K562 (cell line): ENCODE measurements at regions not wholly inside any gene's neighbourhood (a gene's known extent, or its start where the extent isn't known, plus 50 kb on each side); places are given as distances from the start of the nearest gene placed in this dataset.

ENCODE experiments used
- ATAC-seq: fragments of 200-7000 bp; cut with Tn5 transposase; 3 replicates; pipeline ENCODE4 v1.9.1; 2020; ENCODE audit warnings: moderate library complexity
- BruUV-seq: library from RNA; stranded (reverse); fragments of 400-500 nt; replicated peaks from 2 replicates; lab custom pipeline; 2021; lab: Mats Ljungman, UMichigan
- CTCF ChIA-PET: fragments of 300-600 bp; formaldehyde crosslinking; extraction: SDS; loops from one replicate; lab custom pipeline; 2021; ENCODE audit warnings: low intra/inter-chr PET ratio; lab: Yijun Ruan, JAX
- POLR2A ChIA-PET: fragments of 300-600, 350-650 bp; sonication (Branson Sonifier 250); formaldehyde crosslinking; extraction: SDS; loops from one replicate; lab custom pipeline; 2021; ENCODE audit warnings: antibody characterized with exemption, inconsistent platforms; lab: Yijun Ruan, JAX
- DNase-seq, 4 experiments: peaks; one replicate each; pipeline versions ENCODE4 v3.0.0 to v3.0.0-alpha.2; 2011 to 2018; ENCODE audit warnings: low spot score in 3 of 4, mixed read lengths in 3 of 4; ENCODE audit errors: extremely low read depth in 1 of 4
- FAIRE-seq: peaks from 2 replicates; lab custom pipeline; 2011; peaks lifted over from hg19 to GRCh38; lab: Jason Lieb, UNC
- H2AFZ ChIP-seq: 2 replicates; pipeline ENCODE4 v1.6.0; 2011; ENCODE audit warnings: low read depth, low read length, control low read depth, inconsistent platforms
- H3K27ac ChIP-seq: fragments of 200-600 bp; 3 replicates; pipeline ENCODE4 v1.8.0; 2011; ENCODE audit warnings: low read depth, mild to moderate bottlenecking, control low read depth, inconsistent platforms, low read length, moderate library complexity, mixed read lengths; ENCODE audit errors: extremely low read depth
- H3K27me3 ChIP-seq, 2 experiments: fragments of 300-600 bp in 1 of 2; 2 replicates in 1 of 2; 3 replicates in 1 of 2; pipeline versions ENCODE4 v1.6.0 to v1.8.0; 2011; ENCODE audit warnings: inconsistent platforms in 2 of 2, low read length in 2 of 2, mild to moderate bottlenecking in 1 of 2, mixed read lengths in 1 of 2, moderate library complexity in 1 of 2; ENCODE audit not compliant: control insufficient read depth in 2 of 2, insufficient read depth in 2 of 2
- H3K36me3 ChIP-seq: fragments of 300-600 bp; 3 replicates; pipeline ENCODE4 v1.8.0; 2011; ENCODE audit warnings: mild to moderate bottlenecking, low read length, inconsistent platforms; ENCODE audit not compliant: control insufficient read depth, insufficient read depth
- H3K4me1 ChIP-seq, 2 experiments: fragments of 200-600 bp in 1 of 2; replicated peaks in 1 of 2; 2 replicates in 1 of 2; 3 replicates in 1 of 2; pipeline versions ENCODE4 v1.5.1 to v1.8.0; 2011; ENCODE audit warnings: inconsistent platforms in 2 of 2, low read length in 2 of 2, mild to moderate bottlenecking in 1 of 2, mixed read lengths in 1 of 2, moderate library complexity in 1 of 2; ENCODE audit not compliant: control insufficient read depth in 2 of 2, insufficient read depth in 2 of 2
- H3K4me2 ChIP-seq: 2 replicates; pipeline ENCODE4 v1.6.1; 2011; ENCODE audit warnings: low read length, control low read depth, inconsistent platforms, mixed read lengths; ENCODE audit not compliant: insufficient read depth
- H3K4me3 ChIP-seq: fragments of 200-600 bp; sonication (generic), shearing (Covaris generic); 2 replicates; pipeline ENCODE4 v1.5.1; 2016; ENCODE audit warnings: control low read depth, inconsistent platforms
- H3K79me2 ChIP-seq: fragments of 200-600 bp; 3 replicates; pipeline ENCODE4 v1.8.0; 2011; ENCODE audit warnings: low read length, inconsistent platforms; ENCODE audit not compliant: control insufficient read depth, insufficient read depth
- H3K9ac ChIP-seq, 2 experiments: 2 replicates each; pipeline versions ENCODE4 v1.6.0 to v1.6.1; 2011; ENCODE audit warnings: low read depth in 2 of 2, low read length in 2 of 2, control low read depth in 1 of 2, inconsistent platforms in 1 of 2, mild to moderate bottlenecking in 1 of 2, mixed read lengths in 1 of 2; ENCODE audit not compliant: insufficient read depth in 1 of 2
- H3K9me1 ChIP-seq: one replicate; pipeline ENCODE4 v1.6.0; 2011; ENCODE audit warnings: inconsistent platforms, mild to moderate bottlenecking, low read length, moderate library complexity; ENCODE audit not compliant: control insufficient read depth, insufficient read depth
- H3K9me3 ChIP-seq: replicated peaks from 2 replicates; pipeline ENCODE4 v1.5.1; 2011; ENCODE audit warnings: low read depth, low read length, inconsistent platforms; ENCODE audit not compliant: control insufficient read depth, insufficient read depth
- H4K20me1 ChIP-seq: replicated peaks from 2 replicates; pipeline ENCODE4 v1.6.1; 2011; ENCODE audit warnings: low read length, inconsistent platforms, mixed read lengths; ENCODE audit not compliant: control insufficient read depth, insufficient read depth
- ARID2 ChIP-seq: fragments of 450-650 bp; IDR thresholded peaks from 2 replicates; pipeline ENCODE4 v1.6.1; 2017; ENCODE audit warnings: antibody characterized with exemption, mild to moderate bottlenecking
- CEBPB ChIP-seq: fragments of 450-650 bp; IDR thresholded peaks from 2 replicates; pipeline ENCODE4 v1.6.1; 2016; ENCODE audit warnings: missing genetic modification characterization, missing compliant biosample characterization
- CHD2 ChIP-seq: IDR thresholded peaks from 2 replicates; pipeline ENCODE4 v1.6.1; 2011; ENCODE audit warnings: low read depth, low read length
- KLF13 ChIP-seq: fragments of 450-650 bp; IDR thresholded peaks from 2 replicates; pipeline ENCODE4 v1.6.1; 2016; ENCODE audit warnings: missing genetic modification characterization, low read depth, mild to moderate bottlenecking, missing compliant biosample characterization, moderate library complexity, borderline replicate concordance
- SREBF1 ChIP-seq: fragments of 150-350 bp; IDR thresholded peaks from 2 replicates; pipeline ENCODE4 v1.6.1; 2014; ENCODE audit warnings: antibody characterized with exemption, low read depth, low read length, borderline replicate concordance
- TCF3 ChIP-seq: sonication (generic); formaldehyde crosslinking; IDR thresholded peaks from 2 replicates; pipeline ENCODE4 v1.4.0; 2020; ENCODE audit warnings: mild to moderate bottlenecking, missing genetic modification reagents
- ZBTB8A ChIP-seq: fragments of 450-650 bp; IDR thresholded peaks from 2 replicates; pipeline ENCODE4 v1.6.1; 2018; ENCODE audit warnings: mild to moderate bottlenecking, moderate library complexity; ENCODE audit not compliant: partially characterized antibody
- ZC3H11A ChIP-seq: IDR thresholded peaks from 2 replicates; pipeline ENCODE4 v1.6.1; 2012; ENCODE audit warnings: low read depth, low read length, improper control_type of control experiment
- ZNF239 ChIP-seq: fragments of 250-450 bp; sonication (Bioruptor Pico); IDR thresholded peaks from 2 replicates; pipeline ENCODE4 v1.4.0; 2020; ENCODE audit warnings: mild to moderate bottlenecking
- WGBS: fragments of 100-300 bp; shearing (Covaris generic); methylation state at CpG from one replicate; pipeline ENCODE4 v1.1.6; 2016; ENCODE audit warnings: low coverage, mixed read lengths; ENCODE audit not compliant: insufficient coverage; ENCODE audit errors: missing lambda C conversion rate; 5-methylcytosine and 5-hydroxymethylcytosine counted together
- in situ Hi-C: fragments of 300-500 bp; cut with MboI; formaldehyde crosslinking; loops from 4 replicates; pipeline ENCODE4 v1.15.0; 2018; ENCODE audit warnings: inconsistent platforms, mixed read lengths
- intact Hi-C: fragments of 100-400 bp; cut with micrococcal nuclease; formaldehyde crosslinking; loops from 2 replicates; pipeline ENCODE4 v1.14.2; 2022
- TF ChIP-seq, protein P1 (sequence below): conservative IDR thresholded peaks from 2 replicates; pipeline ENCODE4 v1.6.1; 2011; ENCODE audit warnings: low read depth, mild to moderate bottlenecking, low read length; ENCODE audit not compliant: control insufficient read depth
- TF ChIP-seq, protein P2 (sequence below): fragments of 250-450 bp; sonication (Bioruptor Pico); IDR thresholded peaks from 2 replicates; pipeline ENCODE4 v1.8.0; 2022; ENCODE audit warnings: inconsistent platforms

GRCh38 chr21:35571910-35572309 is 488.4 kb downstream of the SETD4 start (continued):
- TF ChIP-seq, protein P1, sequence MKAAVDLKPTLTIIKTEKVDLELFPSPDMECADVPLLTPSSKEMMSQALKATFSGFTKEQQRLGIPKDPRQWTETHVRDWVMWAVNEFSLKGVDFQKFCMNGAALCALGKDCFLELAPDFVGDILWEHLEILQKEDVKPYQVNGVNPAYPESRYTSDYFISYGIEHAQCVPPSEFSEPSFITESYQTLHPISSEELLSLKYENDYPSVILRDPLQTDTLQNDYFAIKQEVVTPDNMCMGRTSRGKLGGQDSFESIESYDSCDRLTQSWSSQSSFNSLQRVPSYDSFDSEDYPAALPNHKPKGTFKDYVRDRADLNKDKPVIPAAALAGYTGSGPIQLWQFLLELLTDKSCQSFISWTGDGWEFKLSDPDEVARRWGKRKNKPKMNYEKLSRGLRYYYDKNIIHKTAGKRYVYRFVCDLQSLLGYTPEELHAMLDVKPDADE = no peak

DNA sequence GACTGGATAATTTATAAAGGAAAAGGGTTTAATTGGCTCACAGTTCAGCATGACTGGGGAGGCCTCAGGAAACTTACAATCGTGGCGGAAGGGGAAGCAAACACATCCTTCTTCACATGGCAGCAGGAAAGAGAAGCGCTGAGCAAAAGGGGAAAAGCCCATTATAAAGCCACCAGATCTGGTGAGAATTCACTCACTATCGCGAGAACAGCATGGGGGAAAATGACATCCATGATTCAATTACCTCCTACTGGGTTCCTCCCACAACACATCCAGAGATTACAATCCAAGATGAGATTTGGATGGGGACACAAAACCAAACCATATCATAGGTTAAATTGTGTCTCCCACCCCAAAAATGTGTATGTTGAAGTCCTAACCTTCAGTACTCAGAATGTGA is 491.7 kb downstream of the SETD4 start:
- no peak overlapping the region for H2AFZ ChIP-seq
- peaks cover 4 to 19% of the 10 kb centered on the region in 2 experiments; a peak in 4 of 5 replicates for H3K4me1 ChIP-seq
- no peaks in the 10 kb centered on the region for H3K36me3 ChIP-seq
- no peak overlapping the region for H3K4me2 ChIP-seq
- FAIRE-seq = no peak
- TF ChIP-seq CHD2 (peak; percentile 74), ARID2 (no peak)
- H3K4me3 ChIP-seq = no peak overlapping the region
- no peaks in the 10 kb centered on the region for H4K20me1 ChIP-seq
- H3K79me2 ChIP-seq = no peaks in the 10 kb centered on the region
- ATAC-seq = no peak
- 23% methylated on average over 5 of the region's 5 CpGs for WGBS
- ChIA-PET CTCF (no interaction called here), POLR2A (no interaction called here)
- intact Hi-C loops = no loop called here
- no peak overlapping the region for H3K27ac ChIP-seq
- peaks cover 2 to 8% of the 10 kb centered on the region in 2 experiments; a peak in 3 of 5 replicates for H3K27me3 ChIP-seq
- in situ Hi-C loops = no loop called here
- no peak for DNase-seq
- H3K9me3 ChIP-seq = no peaks in the 10 kb centered on the region
- H3K9me1 ChIP-seq = no peaks in the 10 kb centered on the region
- BruUV-seq = no TSS peak
- no peak overlapping the region for H3K9ac ChIP-seq

GRCh38 chr21:35566874-35567273 is 493.5 kb downstream of the SETD4 start:
- Histone ChIP-seq H3K4me2 (no peak overlapping the region), H3K4me3 (no peak overlapping the region), H3K9me3 (no peaks in the 10 kb centered on the region), H3K9me1 (no peaks in the 10 kb centered on the region), H3K9ac (no peak overlapping the region), H2AFZ (no peak overlapping the region), H3K4me1 (peaks cover 4 to 19% of the 10 kb centered on the region in 2 experiments; a peak in 4 of 5 replicates), H3K27me3 (peaks cover 2 to 8% of the 10 kb centered on the region in 2 experiments; a peak in 3 of 5 replicates), H3K36me3 (no peaks in the 10 kb centered on the region), H4K20me1 (no peaks in the 10 kb centered on the region), H3K27ac (no peak overlapping the region), H3K79me2 (no peaks in the 10 kb centered on the region)
- ChIA-PET POLR2A (interaction anchor here (1.0 to 1.2 kb wide), 2 partner anchors 19 to 136 kb away, joined by 3 to 4 read pairs; no protein-coding TSS in a partner anchor), CTCF (no interaction called here)
- ATAC-seq (no peak), FAIRE-seq (no peak), DNase-seq (no peak)
- WGBS = 13% methylated on average over 3 of the region's 3 CpGs
- intact Hi-C loops (no loop called here), in situ Hi-C loops (no loop called here)
- TF ChIP-seq CEBPB (tag) = no peak
- no peak for TF ChIP-seq ZNF239 (CRISPR knock-in tag)
- no peak for TF ChIP-seq ZC3H11A
- no peak for TF ChIP-seq SREBF1
- TF ChIP-seq TCF3 (CRISPR knock-in tag) = no peak
- no peak for TF ChIP-seq KLF13 (tag)
- TF ChIP-seq, protein P2, sequence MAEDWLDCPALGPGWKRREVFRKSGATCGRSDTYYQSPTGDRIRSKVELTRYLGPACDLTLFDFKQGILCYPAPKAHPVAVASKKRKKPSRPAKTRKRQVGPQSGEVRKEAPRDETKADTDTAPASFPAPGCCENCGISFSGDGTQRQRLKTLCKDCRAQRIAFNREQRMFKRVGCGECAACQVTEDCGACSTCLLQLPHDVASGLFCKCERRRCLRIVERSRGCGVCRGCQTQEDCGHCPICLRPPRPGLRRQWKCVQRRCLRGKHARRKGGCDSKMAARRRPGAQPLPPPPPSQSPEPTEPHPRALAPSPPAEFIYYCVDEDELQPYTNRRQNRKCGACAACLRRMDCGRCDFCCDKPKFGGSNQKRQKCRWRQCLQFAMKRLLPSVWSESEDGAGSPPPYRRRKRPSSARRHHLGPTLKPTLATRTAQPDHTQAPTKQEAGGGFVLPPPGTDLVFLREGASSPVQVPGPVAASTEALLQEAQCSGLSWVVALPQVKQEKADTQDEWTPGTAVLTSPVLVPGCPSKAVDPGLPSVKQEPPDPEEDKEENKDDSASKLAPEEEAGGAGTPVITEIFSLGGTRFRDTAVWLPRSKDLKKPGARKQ (CRISPR knock-in tag) = no peak
- no peak for TF ChIP-seq ZBTB8A
- no TSS peak for BruUV-seq
